ENCODE measurements at regions not wholly inside any gene's neighbourhood (a gene's known extent, or its start where the extent isn't known, plus 50 kb on each side); places are given as distances from the start of the nearest gene placed in this dataset.

DNA sequence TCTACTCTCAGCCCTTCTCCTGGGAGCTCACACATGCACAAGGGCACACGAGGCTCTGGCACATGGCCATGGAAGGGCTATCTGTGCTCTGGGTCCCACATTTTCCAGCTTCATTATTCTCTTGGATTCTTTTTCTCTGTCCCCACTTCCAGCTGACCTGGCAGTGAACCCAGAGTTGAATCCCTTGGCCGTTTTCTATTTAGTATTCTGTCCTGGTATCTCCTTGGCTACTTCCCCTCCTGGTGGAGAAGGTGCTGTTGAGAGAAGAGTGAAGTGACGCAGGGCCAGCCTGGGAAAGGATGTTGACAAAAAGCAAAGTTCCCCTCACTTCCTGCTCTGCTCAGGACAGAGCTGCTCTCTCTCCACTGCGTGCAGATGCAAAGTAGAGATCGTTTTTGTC, 303.1 kb downstream of the IRS2 start:
- H3K27me3 Mint-ChIP-seq (ENCODE audit: low read depth) = peaks cover 6% of the 10 kb centered on the region
- peaks cover 5% of the 10 kb centered on the region for H3K4me1 Mint-ChIP-seq
- H3K9me3 Mint-ChIP-seq = peaks cover 3% of the 10 kb centered on the region
- H3K4me3 Mint-ChIP-seq = no peak overlapping the region
- no peaks in the 10 kb centered on the region for H3K36me3 Mint-ChIP-seq (ENCODE audit: low read depth)
- TF ChIP-seq, protein P1, sequence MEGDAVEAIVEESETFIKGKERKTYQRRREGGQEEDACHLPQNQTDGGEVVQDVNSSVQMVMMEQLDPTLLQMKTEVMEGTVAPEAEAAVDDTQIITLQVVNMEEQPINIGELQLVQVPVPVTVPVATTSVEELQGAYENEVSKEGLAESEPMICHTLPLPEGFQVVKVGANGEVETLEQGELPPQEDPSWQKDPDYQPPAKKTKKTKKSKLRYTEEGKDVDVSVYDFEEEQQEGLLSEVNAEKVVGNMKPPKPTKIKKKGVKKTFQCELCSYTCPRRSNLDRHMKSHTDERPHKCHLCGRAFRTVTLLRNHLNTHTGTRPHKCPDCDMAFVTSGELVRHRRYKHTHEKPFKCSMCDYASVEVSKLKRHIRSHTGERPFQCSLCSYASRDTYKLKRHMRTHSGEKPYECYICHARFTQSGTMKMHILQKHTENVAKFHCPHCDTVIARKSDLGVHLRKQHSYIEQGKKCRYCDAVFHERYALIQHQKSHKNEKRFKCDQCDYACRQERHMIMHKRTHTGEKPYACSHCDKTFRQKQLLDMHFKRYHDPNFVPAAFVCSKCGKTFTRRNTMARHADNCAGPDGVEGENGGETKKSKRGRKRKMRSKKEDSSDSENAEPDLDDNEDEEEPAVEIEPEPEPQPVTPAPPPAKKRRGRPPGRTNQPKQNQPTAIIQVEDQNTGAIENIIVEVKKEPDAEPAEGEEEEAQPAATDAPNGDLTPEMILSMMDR (IDR thresholded peaks at IDR 0.05; ENCODE audit: unreplicated experiment in 3 of 3) = no peak
- no peak overlapping the region for H3K27ac Mint-ChIP-seq

- Mint-ChIP-seq H3K27me3 (ENCODE audit: low read depth) (peaks cover 6% of the 10 kb centered on the region), H3K4me3 (no peak overlapping the region), H3K27ac (no peak overlapping the region), H3K4me1 (peaks cover 11% of the 10 kb centered on the region), H3K36me3 (ENCODE audit: low read depth) (no peaks in the 10 kb centered on the region), H3K9me3 (no peaks in the 10 kb centered on the region)
- TF ChIP-seq, protein P1 (IDR thresholded peaks at IDR 0.05; ENCODE audit: unreplicated experiment in 3 of 3) = no peak
Measured at GRCh38 chr13:109481040-109481439, 305.3 kb downstream of the IRS2 start.

GRCh38 chr13:109480011-109480955, 306.1 kb downstream of the IRS2 start:
- H3K9me3 Mint-ChIP-seq = no peaks in the 10 kb centered on the region
- peaks cover 6% of the 10 kb centered on the region for H3K27me3 Mint-ChIP-seq (ENCODE audit: low read depth)
- TF ChIP-seq, protein P1 (IDR thresholded peaks at IDR 0.05; ENCODE audit: unreplicated experiment in 3 of 3) = no peak
- H3K36me3 Mint-ChIP-seq (ENCODE audit: low read depth) = no peaks in the 10 kb centered on the region
- H3K4me3 Mint-ChIP-seq = no peak overlapping the region
- peaks cover 16% of the 10 kb centered on the region for H3K4me1 Mint-ChIP-seq
- H3K27ac Mint-ChIP-seq = no peak overlapping the region

GRCh38 chr13:109479534-109479933, 306.8 kb downstream of the IRS2 start:
- no peak overlapping the region for H3K4me3 Mint-ChIP-seq
- no peak overlapping the region for H3K27ac Mint-ChIP-seq
- peaks cover 6% of the 10 kb centered on the region for H3K27me3 Mint-ChIP-seq (ENCODE audit: low read depth)
- H3K36me3 Mint-ChIP-seq (ENCODE audit: low read depth) = no peaks in the 10 kb centered on the region
- TF ChIP-seq, protein P1 (IDR thresholded peaks at IDR 0.05; ENCODE audit: unreplicated experiment in 3 of 3) = no peak
- no peaks in the 10 kb centered on the region for H3K9me3 Mint-ChIP-seq
- H3K4me1 Mint-ChIP-seq = peaks cover 11% of the 10 kb centered on the region

DNA sequence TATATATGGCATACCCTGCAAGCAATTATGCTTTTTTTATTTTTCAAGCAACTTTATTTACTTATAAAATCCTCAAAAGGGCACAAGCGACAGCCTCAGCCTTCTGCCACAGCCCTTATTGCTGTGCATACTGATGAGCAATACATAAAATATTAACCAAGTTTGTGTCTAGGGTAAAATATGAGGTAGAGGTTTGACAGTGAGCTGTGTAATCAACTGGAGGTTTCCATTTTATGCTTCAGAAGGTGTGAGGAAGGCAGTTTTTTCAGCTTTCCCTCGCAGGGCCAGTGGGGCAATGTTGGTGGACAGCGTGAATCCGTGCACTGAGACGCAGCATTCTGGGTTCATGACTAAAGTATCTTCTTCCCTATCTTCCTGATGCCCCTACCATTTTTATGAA, 310.4 kb downstream of the IRS2 start:
- H3K27ac Mint-ChIP-seq = peak overlapping the region; percentile 37 to 86 (median 54)
- no peaks in the 10 kb centered on the region for H3K36me3 Mint-ChIP-seq (ENCODE audit: low read depth)
- H3K4me1 Mint-ChIP-seq = peaks cover 19% of the 10 kb centered on the region
- TF ChIP-seq, protein P1 (IDR thresholded peaks at IDR 0.05; ENCODE audit: unreplicated experiment in 3 of 3) = no peak
- H3K27me3 Mint-ChIP-seq (ENCODE audit: low read depth) = no peaks in the 10 kb centered on the region
- H3K9me3 Mint-ChIP-seq = no peaks in the 10 kb centered on the region
- H3K4me3 Mint-ChIP-seq = no peak overlapping the region

DNA sequence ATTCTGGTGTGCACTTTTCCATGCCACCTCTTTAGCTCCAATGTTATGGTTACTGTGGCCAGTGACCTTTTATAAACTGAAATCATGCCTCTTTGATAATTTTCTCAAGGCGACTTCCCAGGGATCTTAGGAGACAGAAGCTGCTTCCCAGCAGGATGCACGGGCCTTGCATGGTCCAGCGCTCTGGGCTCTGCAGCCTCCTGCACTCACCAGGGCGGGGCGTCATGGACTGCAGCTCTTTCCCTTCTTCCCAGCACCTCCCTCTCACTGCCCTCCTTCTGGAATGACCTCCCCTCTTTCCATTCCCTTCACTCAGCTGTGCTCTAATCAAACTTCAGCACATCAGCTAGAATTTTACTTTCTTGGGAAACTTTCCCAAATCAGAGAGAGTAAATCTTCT, 318.3 kb downstream of the IRS2 start:
- H3K9me3 Mint-ChIP-seq = peaks cover 5% of the 10 kb centered on the region
- no peaks in the 10 kb centered on the region for H3K36me3 Mint-ChIP-seq (ENCODE audit: low read depth)
- no peaks in the 10 kb centered on the region for H3K27me3 Mint-ChIP-seq (ENCODE audit: low read depth)

More for the DNA sequence above, 318.3 kb downstream of the IRS2 start:
- Mint-ChIP-seq H3K27ac (no peak overlapping the region), H3K4me3 (no peak overlapping the region), H3K4me1 (no peaks in the 10 kb centered on the region)
- TF ChIP-seq, protein P1 (IDR thresholded peaks at IDR 0.05; ENCODE audit: unreplicated experiment in 3 of 3) = no peak
